Activated naive CD4-positive, alpha-beta T cell treated with anti-CD3 and anti-CD28 coated beads, Interleukin-2, amount 50 U/mL, for 72 hours (primary cell): ENCODE measurements at regions not wholly inside any gene's neighbourhood (a gene's known extent, or its start where the extent isn't known, plus 50 kb on each side); places are given as distances from the start of the nearest gene placed in this dataset.

Experiments
- ATAC-seq, 2 donors: fragments of 150-1000 bp; cut with Tn5 transposase; 2 replicates each; pipeline ENCODE4 v1.10.0; 2021; ENCODE audit warnings: mild to moderate bottlenecking in 2 of 2, moderate library complexity in 2 of 2
- DNase-seq, 2 donors: peaks; one replicate each; pipeline ENCODE4 v3.0.0; 2021 to 2022; ENCODE audit warnings: low spot score in 2 of 2
- H3K27ac Mint-ChIP-seq, 2 donors: one replicate each; pipeline ENCODE4 v1.8.0; 2022; ENCODE audit warnings: mild to moderate bottlenecking in 2 of 2, mixed read lengths in 2 of 2
- H3K36me3 Mint-ChIP-seq, 2 donors: one replicate each; pipeline ENCODE4 v1.8.0; 2022; ENCODE audit warnings: mixed read lengths in 2 of 2
- H3K9me3 Mint-ChIP-seq, 2 donors: one replicate each; pipeline ENCODE4 v1.8.0; 2022; ENCODE audit warnings: mixed read lengths in 2 of 2

- DNase-seq (no peak), ATAC-seq (no peak)
- Mint-ChIP-seq H3K36me3 (no peaks in the 10 kb centered on the region), H3K27ac (no peak overlapping the region), H3K9me3 (no peaks in the 10 kb centered on the region)
These were observed 172.6 kb upstream of the RAI14 start for GRCh38 chr5:34483442-34484033.

- no peak for DNase-seq
- Mint-ChIP-seq H3K36me3 (no peaks in the 10 kb centered on the region), H3K9me3 (no peaks in the 10 kb centered on the region), H3K27ac (no peak overlapping the region)
- no peak for ATAC-seq
These were observed 171.8 kb upstream of the RAI14 start for GRCh38 chr5:34484216-34484920.

- Mint-ChIP-seq H3K36me3 (no peaks in the 10 kb centered on the region), H3K9me3 (no peaks in the 10 kb centered on the region), H3K27ac (no peak overlapping the region)
- ATAC-seq: no peak
- DNase-seq: no peak
These were observed 170.4 kb upstream of the RAI14 start for GRCh38 chr5:34485768-34486030.

- no peaks in the 10 kb centered on the region for H3K36me3 Mint-ChIP-seq
- no peaks in the 10 kb centered on the region for H3K9me3 Mint-ChIP-seq
- peak; percentile 37 to 53 for ATAC-seq
- no peak overlapping the region for H3K27ac Mint-ChIP-seq
- DNase-seq: peak in 1 of 2 donors; percentile 77
These were observed 169.8 kb upstream of the RAI14 start for GRCh38 chr5:34486160-34486848.

GRCh38 chr5:34486849-34487158 is 169.3 kb upstream of the RAI14 start:
- no peak for DNase-seq

GRCh38 chr5:34487159-34487879 is 168.8 kb upstream of the RAI14 start:
- Mint-ChIP-seq H3K9me3 (no peaks in the 10 kb centered on the region), H3K36me3 (no peaks in the 10 kb centered on the region), H3K27ac (no peak overlapping the region)
- DNase-seq (no peak), ATAC-seq (no peak)

More at GRCh38 chr5:34486849-34487158, 169.3 kb upstream of the RAI14 start:
- no peaks in the 10 kb centered on the region for H3K36me3 Mint-ChIP-seq
- no peak overlapping the region for H3K27ac Mint-ChIP-seq
- no peak for ATAC-seq
- H3K9me3 Mint-ChIP-seq: no peaks in the 10 kb centered on the region

- DNase-seq (no peak), ATAC-seq (no peak)
- H3K27ac Mint-ChIP-seq: no peak overlapping the region
- H3K9me3 Mint-ChIP-seq: no peaks in the 10 kb centered on the region
- no peaks in the 10 kb centered on the region for H3K36me3 Mint-ChIP-seq
These were observed 168.2 kb upstream of the RAI14 start for GRCh38 chr5:34487956-34488355.

GRCh38 chr5:34488984-34489383 is 167.1 kb upstream of the RAI14 start:
- Mint-ChIP-seq H3K9me3 (no peaks in the 10 kb centered on the region), H3K36me3 (no peaks in the 10 kb centered on the region), H3K27ac (no peak overlapping the region)
- DNase-seq (no peak), ATAC-seq (no peak)

- Mint-ChIP-seq H3K27ac (no peak overlapping the region), H3K36me3 (no peaks in the 10 kb centered on the region), H3K9me3 (no peaks in the 10 kb centered on the region)
- DNase-seq (no peak), ATAC-seq (no peak)
These were observed 165.4 kb upstream of the RAI14 start for GRCh38 chr5:34490506-34491250.

GRCh38 chr5:34491251-34491620 is 164.9 kb upstream of the RAI14 start:
- ATAC-seq: no peak
- Mint-ChIP-seq H3K27ac (no peak overlapping the region), H3K36me3 (no peaks in the 10 kb centered on the region)

GRCh38 chr5:34494111-34494755 is 161.9 kb upstream of the RAI14 start:
- H3K27ac Mint-ChIP-seq: no peak overlapping the region
- H3K9me3 Mint-ChIP-seq: no peaks in the 10 kb centered on the region
- ATAC-seq (no peak), DNase-seq (no peak)
- no peaks in the 10 kb centered on the region for H3K36me3 Mint-ChIP-seq

More at GRCh38 chr5:34491251-34491620, 164.9 kb upstream of the RAI14 start:
- DNase-seq: no peak
- H3K9me3 Mint-ChIP-seq: no peaks in the 10 kb centered on the region

GRCh38 chr5:34495178-34495577 is 160.9 kb upstream of the RAI14 start:
- Mint-ChIP-seq H3K27ac (no peak overlapping the region), H3K9me3 (no peaks in the 10 kb centered on the region), H3K36me3 (no peaks in the 10 kb centered on the region)
- DNase-seq (no peak), ATAC-seq (no peak)

GRCh38 chr5:34496260-34496691 is 159.9 kb upstream of the RAI14 start:
- H3K9me3 Mint-ChIP-seq: no peaks in the 10 kb centered on the region
- H3K36me3 Mint-ChIP-seq: no peaks in the 10 kb centered on the region
- ATAC-seq (no peak), DNase-seq (no peak)
- H3K27ac Mint-ChIP-seq: peak overlapping the region in 1 of 2 donors; percentile 60

GRCh38 chr5:34496701-34497469 is 159.2 kb upstream of the RAI14 start:
- no peaks in the 10 kb centered on the region for H3K9me3 Mint-ChIP-seq
- DNase-seq (no peak), ATAC-seq (no peak)
- H3K27ac Mint-ChIP-seq: no peak overlapping the region
- no peaks in the 10 kb centered on the region for H3K36me3 Mint-ChIP-seq

GRCh38 chr5:34497470-34497808 is 158.7 kb upstream of the RAI14 start:
- ATAC-seq (no peak), DNase-seq (no peak)
- Mint-ChIP-seq H3K36me3 (no peaks in the 10 kb centered on the region), H3K27ac (no peak overlapping the region), H3K9me3 (no peaks in the 10 kb centered on the region)

GRCh38 chr5:34498572-34498971 is 157.6 kb upstream of the RAI14 start:
- ATAC-seq: no peak

More at GRCh38 chr5:34498572-34498971, 157.6 kb upstream of the RAI14 start:
- peak overlapping the region; percentile 29 to 65 for H3K27ac Mint-ChIP-seq
- no peak for DNase-seq
- H3K9me3 Mint-ChIP-seq: no peaks in the 10 kb centered on the region
- H3K36me3 Mint-ChIP-seq: no peaks in the 10 kb centered on the region
